HFF-Myc (cell line): ENCODE measurements at regions not wholly inside any gene's neighbourhood (a gene's known extent, or its start where the extent isn't known, plus 50 kb on each side); places are given as distances from the start of the nearest gene placed in this dataset.

Experiments used
- DNase-seq: peaks from one replicate; pipeline ENCODE4 v3.0.0-alpha.2; 2011; ENCODE audit warnings: low read depth; ENCODE audit errors: extremely low read depth
- H3K4me3 ChIP-seq: replicated peaks from 2 replicates; pipeline ENCODE4 v1.5.1; 2011; ENCODE audit warnings: low read depth, mild to moderate bottlenecking, control low read depth, low read length
- TF ChIP-seq, protein P1 (sequence below): IDR thresholded peaks from 2 replicates; pipeline ENCODE4 v1.5.1; 2012; ENCODE audit warnings: mild to moderate bottlenecking, low read depth, low read length, control low read depth; ENCODE audit errors: missing control alignments

DNA sequence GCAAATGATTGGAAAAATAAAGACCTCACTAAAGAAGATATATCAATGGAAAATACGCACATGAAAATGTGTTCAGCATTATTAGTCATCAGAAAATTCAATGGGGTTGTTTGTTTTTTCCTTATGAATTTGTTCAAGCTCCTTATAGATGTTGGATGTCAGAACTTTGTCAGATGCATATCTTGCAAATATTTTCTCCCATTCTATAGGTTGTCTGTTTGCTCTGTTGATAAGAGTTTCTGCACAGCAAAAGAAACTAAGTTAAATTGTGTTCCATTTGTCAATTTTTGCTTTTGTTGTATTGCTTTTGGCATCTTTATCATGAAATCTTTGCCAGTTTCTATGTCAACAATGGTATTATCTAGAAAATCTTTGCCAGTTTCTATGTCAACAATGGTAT is 633.9 kb upstream of the CHORDC1 start:
- no peak overlapping the region for H3K4me3 ChIP-seq
- DNase-seq: no peak
- TF ChIP-seq, protein P1, sequence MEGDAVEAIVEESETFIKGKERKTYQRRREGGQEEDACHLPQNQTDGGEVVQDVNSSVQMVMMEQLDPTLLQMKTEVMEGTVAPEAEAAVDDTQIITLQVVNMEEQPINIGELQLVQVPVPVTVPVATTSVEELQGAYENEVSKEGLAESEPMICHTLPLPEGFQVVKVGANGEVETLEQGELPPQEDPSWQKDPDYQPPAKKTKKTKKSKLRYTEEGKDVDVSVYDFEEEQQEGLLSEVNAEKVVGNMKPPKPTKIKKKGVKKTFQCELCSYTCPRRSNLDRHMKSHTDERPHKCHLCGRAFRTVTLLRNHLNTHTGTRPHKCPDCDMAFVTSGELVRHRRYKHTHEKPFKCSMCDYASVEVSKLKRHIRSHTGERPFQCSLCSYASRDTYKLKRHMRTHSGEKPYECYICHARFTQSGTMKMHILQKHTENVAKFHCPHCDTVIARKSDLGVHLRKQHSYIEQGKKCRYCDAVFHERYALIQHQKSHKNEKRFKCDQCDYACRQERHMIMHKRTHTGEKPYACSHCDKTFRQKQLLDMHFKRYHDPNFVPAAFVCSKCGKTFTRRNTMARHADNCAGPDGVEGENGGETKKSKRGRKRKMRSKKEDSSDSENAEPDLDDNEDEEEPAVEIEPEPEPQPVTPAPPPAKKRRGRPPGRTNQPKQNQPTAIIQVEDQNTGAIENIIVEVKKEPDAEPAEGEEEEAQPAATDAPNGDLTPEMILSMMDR: no peak

DNA sequence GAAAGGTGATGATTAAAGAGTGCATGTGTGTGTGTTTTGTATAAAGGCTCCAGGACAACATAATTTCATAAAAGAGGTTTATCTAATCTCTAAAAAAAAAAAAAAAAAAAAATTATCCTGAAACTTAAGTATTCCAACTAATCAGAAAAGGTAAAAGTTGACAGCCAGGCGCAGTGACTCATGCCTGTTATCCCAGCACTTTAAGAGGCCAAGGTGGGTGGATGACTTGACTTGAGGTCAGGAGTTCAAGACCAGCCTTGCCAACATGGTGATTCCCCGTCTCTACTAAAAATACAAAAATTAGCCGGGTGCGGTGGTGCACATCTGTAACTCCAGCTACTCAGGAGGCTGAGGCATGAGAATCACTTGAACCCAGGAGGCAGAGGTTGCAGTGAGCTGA is 632.7 kb upstream of the CHORDC1 start:
- no peak for DNase-seq
- H3K4me3 ChIP-seq: no peak overlapping the region
- TF ChIP-seq, protein P1: no peak

DNA sequence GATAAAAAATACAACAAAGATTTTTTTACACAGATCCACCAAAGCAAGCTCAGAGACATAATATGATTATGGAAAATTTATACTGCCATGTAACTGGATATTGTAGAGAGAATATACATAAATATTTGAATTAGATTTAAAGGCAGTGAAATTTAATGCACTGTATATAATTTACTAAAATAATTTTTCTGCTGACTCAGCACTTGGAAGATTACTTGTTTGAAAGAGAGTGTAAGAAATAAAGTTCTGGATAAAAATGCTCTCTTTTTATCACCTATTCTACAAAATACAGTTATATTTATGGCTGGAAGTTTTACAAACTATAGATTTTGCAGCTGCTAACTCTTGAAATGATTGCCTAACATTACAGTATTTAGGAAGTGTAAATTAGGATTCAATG is 628.3 kb upstream of the CHORDC1 start:
- TF ChIP-seq, protein P1: no peak
- no peak overlapping the region for H3K4me3 ChIP-seq
- DNase-seq: no peak

DNA sequence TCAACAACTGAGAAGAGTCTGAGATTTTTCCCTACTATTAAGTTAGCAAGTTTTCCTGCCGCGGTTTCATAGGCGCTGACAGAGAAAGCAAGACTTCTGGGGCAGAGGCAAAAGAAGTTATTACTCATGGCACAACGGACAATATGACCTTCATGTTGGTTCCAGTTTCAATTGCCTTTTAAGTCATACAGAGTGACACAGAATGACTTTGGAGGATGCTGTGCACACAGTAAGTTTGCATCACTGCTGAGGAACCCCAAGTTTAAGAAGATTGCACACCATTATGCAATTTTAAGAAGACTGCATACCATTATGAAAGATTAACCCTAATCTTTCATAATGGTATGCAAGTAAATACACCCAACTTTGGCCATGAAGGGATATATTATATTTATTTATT is 626.5 kb upstream of the CHORDC1 start:
- H3K4me3 ChIP-seq: no peak overlapping the region
- TF ChIP-seq, protein P1: no peak
- DNase-seq: no peak

DNA sequence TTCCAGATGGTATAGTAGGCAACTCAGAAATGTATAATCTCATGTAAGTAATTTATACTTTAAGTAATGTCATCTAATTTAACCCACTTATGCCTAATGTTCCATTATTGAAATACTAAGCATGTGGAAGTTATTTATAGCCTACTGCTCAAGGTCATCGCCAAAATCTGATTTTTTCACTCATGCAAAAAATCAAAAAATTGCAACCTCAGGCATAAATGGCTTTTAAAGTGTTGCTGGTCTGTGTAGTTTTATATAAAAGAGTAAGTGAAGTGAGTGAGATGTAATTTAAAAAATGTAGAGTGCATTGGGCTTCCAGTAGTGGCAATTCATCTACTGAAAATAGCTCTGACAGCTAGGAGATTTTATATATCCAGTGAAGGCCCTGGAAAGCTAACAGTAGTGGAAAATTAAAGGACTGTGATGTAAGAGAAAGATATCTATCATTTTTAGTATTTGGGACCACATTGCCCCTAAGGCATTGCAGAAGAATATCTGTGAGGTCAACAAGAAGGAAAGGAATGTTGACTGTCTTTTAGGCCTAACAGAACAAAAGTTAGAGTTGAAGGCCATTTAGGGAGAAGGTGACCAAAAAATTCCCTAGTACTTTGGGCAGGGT is 624.5 kb upstream of the CHORDC1 start:
- H3K4me3 ChIP-seq: no peak overlapping the region
- TF ChIP-seq, protein P1: no peak
- DNase-seq: no peak

DNA sequence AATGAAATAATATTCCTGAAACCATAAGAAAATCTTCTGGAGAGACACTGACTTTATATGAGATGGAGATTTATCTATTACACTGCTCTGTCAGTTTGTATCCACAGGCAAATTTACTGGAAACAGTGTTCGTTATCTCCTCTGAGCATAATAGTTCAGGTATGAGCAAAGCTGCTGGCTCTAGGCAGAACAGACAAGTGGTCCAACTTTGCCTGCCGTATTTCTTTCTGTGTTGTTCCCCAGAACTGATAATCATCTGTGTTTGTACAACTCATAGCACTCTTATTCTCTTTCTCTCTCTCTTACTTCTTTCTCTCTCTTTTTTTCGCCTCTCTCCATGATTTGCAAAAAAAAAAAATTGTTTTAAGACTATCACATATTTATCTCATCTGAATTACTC is 623.8 kb upstream of the CHORDC1 start:
- TF ChIP-seq, protein P1: no peak
- DNase-seq: no peak
- H3K4me3 ChIP-seq: no peak overlapping the region

DNA sequence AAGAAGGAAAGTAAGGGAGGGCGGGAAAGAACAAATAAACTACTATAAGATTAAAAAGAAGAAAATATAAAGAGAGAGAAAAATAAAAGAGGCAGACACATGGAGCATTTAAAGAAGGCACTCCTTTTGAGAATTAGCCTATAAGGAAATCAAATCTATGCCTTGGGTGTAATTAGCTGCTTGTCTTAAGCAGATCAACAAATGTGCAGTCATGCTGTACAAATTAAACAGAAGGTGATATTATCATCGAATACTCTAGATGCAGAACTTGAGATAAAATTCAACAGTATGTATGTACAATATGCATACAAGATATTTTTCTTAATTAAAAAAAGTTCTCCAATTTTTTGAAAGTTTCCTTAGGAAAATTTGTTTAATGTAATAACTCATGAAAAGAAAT is 623.0 kb upstream of the CHORDC1 start:
- TF ChIP-seq, protein P1: no peak
- no peak overlapping the region for H3K4me3 ChIP-seq
- DNase-seq: no peak
